Esophagus muscularis mucosa (tissue), 4 donors: ENCODE measurements at regions not wholly inside any gene's neighbourhood (a gene's known extent, or its start where the extent isn't known, plus 50 kb on each side); places are given as distances from the start of the nearest gene placed in this dataset.

Experiments used
- CTCF ChIP-seq, 3 experiments: fragments of 200-600 bp in 2 of 3; fragments of 450-650 bp in 1 of 3; sonication (generic) in 2 of 3; IDR thresholded peaks; one replicate each; pipeline ENCODE4 v1.5.1; 2017 to 2019; ENCODE audit warnings: antibody characterized with exemption in 3 of 3, mild to moderate bottlenecking in 2 of 3, moderate library complexity in 1 of 3
- EP300 ChIP-seq: sonication (generic); formaldehyde crosslinking; IDR thresholded peaks from one replicate; pipeline ENCODE4 v1.6.1; 2017; ENCODE audit warnings: antibody characterized with exemption
- POLR2A ChIP-seq: fragments of 450-650 bp; IDR thresholded peaks from one replicate; pipeline ENCODE4 v1.6.1; 2017; ENCODE audit warnings: antibody characterized with exemption, moderate library complexity, mild to moderate bottlenecking, low read depth
- POLR2AphosphoS5 ChIP-seq, 2 donors: sonication (generic); formaldehyde crosslinking; IDR thresholded peaks; one replicate each; pipeline ENCODE4 v1.6.1; 2017; ENCODE audit warnings: antibody characterized with exemption in 2 of 2

DNA sequence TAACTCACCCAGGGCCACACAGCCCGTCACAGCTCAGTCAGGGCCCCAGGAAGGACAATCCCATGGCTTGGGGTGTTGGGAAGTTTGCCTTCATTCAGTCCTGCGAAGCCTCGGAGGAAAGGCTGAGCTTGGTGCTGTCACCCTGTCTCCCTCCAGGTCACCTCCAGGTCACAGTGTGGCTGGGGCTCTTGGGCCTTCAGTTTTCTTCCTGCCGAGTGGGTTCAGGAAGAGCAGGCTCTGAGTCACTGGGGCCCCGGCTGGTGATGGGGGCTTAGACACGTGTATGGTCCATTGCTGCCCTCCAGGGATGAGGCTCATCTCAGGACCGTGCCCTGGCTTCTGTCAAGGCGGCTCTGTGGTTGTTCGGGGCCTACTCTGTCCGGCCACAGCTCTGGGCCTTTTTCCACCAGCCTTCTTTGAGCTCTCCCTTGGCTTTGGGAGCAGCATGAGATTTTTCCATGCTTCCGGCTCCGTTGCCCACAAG, 118.6 kb downstream of the INHBB start:
- TF ChIP-seq CTCF (IDR thresholded peaks at IDR 0.05) (no peak), POLR2A (no peak), EP300 (no peak), POLR2AphosphoS5 (IDR thresholded peaks at IDR 0.05) (no peak)
